HG03442 (cell line): ENCODE measurements at regions not wholly inside any gene's neighbourhood (a gene's known extent, or its start where the extent isn't known, plus 50 kb on each side); places are given as distances from the start of the nearest gene placed in this dataset.
"Not testable (repeated sequence)": the region's sequence is repeated elsewhere in the genome, so short reads cannot be mapped to it uniquely, and the experiment has no call there.

Source experiments
- ATAC-seq: cut with Tn5 transposase; IDR thresholded peaks from one replicate; pipeline ENCODE4 v1.9.1; 2021; ENCODE audit warnings: mild to moderate bottlenecking, moderate library complexity; ENCODE audit not compliant: unreplicated experiment

DNA sequence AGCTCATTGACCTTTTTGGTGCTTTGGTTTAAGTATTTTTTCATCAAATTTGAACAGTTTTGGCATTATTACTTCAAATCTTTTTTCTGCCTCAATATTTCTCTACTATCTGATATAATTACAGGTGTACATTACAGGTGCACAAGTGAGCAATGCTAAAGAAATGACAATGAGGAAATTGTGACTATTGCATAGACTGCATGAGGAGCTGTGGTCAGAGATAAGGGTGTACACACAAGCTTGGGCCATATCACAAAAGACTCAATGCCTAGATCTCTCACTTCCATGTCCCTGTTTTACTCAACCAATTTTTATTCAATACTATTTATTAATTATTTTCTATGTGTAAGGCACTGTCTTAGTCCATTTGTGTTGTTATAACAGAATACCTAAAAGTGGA is 251.0 kb upstream of the UBASH3B start:
- ATAC-seq: no peak

DNA sequence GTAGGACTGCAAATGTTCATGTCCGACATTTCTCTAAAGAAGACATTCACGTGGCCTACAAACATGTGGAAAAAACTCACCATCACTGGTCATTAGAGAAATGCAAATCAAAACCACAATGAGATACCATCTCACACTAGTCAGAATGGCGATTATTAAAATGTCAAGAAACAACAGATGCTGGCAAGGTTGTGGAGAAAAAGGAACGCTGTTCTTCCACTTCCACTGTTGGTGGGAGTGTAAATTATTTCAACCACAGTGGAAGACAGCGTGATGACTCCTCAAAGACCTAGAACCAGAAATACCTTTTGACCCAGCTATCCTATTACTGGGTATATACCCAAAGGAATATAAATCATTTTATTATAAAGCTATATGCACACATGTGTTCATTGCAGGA is 253.9 kb upstream of the UBASH3B start:
- ATAC-seq: not testable (repeated sequence)

GRCh38 chr11:122399375-122399774 is 256.1 kb upstream of the UBASH3B start:
- ATAC-seq: peak; percentile 60

GRCh38 chr11:122398851-122399250 is 256.7 kb upstream of the UBASH3B start:
- ATAC-seq: no peak

DNA sequence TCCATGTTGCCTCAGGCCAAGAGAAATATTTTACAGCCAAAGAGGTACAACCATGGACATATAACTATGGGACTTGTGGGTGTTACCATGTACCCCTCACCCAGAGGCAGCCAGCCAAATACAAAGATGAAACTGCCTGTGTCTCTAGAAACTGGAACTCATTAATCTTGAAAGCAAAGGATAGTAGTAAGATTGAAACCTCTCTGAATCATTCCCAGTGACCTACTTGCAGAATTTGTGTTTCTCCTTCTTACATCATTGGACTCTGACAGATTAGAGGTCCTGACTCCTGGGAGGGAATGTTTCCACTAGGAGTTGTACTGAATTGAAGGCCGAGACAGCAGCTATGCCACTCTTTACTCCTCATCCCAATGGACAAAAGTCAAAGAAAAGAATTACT is 257.4 kb upstream of the UBASH3B start:
- peak; percentile 68 for ATAC-seq

DNA sequence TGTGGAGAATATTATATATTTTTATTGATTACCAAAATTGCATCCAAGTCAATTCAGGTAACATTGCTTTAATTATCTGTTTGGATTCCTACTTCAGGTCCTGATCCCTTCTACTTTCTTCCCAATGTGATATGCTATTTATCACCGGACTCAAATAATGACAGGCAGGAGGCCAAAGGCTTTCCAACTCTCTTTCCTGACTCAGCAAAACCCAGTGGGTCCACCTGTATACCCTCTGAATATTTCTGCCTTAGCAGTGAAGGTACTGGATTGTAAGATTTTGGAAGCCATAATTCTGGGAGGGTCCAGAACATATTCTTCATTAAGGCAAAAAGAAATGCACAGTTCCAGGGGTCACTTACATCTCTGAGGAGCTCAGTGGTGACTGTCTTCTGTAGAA is 260.2 kb upstream of the UBASH3B start:
- ATAC-seq: no peak

GRCh38 chr11:122394313-122394712 is 261.2 kb upstream of the UBASH3B start:
- ATAC-seq: no peak

- no peak for ATAC-seq
These were observed 262.2 kb upstream of the UBASH3B start for GRCh38 chr11:122393209-122393860.

DNA sequence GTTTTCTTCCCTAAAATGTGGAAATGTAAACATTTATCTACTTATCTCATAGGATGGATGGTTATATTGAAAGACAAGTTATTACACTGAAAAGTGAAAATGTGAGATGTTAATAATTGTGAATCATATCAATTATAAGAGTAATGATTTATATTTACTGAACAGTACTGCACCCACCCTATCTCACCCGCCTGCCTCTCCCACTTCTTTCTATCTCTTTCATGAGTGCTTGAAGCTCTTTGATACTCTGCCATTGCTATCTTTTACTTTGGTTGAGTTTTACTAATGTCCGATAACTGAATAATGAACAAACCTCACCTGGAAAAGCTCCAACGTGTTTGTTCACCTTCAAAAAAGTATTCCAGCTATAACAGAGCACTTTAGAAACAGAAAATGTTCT is 263.0 kb upstream of the UBASH3B start:
- ATAC-seq: no peak

DNA sequence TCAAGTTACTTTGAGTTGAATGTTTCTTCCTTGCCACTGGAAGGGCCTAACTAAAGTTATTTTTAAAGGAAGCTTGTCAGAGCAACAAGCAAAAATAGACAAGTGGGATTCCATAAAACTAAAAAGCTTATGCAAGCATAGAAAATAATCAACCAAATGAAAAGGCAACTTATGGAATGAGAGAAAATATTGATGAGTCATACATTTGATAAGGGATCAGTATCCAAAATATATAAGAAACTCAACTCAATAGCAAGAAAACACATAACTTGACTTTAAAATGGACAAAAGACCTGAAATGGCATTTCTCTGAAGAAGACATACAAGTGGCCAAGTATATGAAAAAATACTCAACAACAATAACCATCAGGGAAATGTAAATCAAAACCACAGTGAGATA is 264.5 kb upstream of the UBASH3B start:
- no peak for ATAC-seq

DNA sequence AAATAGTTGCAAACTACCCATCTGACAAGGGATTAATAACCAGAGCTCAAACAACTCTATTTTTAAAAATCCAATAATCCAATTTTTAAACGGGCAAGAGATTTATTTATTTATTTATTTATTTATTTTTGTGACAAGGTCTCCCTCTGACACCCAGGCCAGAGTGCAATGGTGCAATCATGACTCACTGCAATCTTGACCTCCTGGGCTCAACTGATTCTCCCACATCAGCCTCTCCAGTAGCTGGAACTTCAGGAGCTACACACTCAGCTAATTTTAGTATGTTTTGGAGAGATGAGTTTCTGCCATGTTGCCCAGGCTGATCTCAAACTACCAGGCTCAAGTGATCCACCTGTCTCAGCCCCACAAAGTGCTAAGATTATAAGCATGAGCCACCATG is 267.2 kb upstream of the BLID start:
- no peak for ATAC-seq

DNA sequence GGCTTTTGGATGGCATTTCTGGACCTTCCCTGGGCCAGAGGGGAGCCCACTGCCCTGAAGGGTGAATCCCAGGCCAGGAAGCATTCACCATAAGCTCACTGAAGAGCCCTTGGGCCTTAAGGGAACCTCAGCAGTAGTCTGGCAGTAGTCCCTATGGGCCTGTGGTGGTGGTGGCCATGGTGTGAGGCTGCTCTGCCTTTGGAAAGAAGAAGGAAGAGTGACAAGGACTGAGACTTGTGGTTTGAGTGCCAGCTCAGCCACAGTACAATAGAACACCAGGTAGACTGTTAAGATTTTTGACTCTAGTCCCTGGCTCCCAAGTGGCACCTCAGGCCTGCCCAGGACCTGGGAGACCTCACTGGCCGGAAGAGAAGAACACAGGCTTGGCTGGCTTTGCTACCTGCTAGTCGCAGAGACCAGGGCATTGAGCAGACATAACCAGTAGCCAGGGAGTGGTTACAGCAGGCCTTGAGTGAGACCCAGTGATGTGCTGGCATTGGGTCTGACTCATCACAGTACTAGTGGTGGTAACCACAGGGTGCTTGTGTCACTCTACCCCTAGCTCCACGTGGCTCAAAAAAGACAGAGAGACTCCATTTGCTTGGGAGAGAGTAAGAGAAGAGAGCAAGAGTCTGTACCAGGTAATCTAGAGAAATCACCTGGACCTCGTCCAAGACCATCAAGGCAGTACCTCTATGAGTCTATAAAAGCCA is 259.8 kb upstream of the BLID start:
- ATAC-seq: peak; percentile 72

GRCh38 chr11:122368796-122369195 is 252.8 kb upstream of the BLID start:
- ATAC-seq: no peak

GRCh38 chr11:122367809-122368231 is 251.8 kb upstream of the BLID start:
- no peak for ATAC-seq

DNA sequence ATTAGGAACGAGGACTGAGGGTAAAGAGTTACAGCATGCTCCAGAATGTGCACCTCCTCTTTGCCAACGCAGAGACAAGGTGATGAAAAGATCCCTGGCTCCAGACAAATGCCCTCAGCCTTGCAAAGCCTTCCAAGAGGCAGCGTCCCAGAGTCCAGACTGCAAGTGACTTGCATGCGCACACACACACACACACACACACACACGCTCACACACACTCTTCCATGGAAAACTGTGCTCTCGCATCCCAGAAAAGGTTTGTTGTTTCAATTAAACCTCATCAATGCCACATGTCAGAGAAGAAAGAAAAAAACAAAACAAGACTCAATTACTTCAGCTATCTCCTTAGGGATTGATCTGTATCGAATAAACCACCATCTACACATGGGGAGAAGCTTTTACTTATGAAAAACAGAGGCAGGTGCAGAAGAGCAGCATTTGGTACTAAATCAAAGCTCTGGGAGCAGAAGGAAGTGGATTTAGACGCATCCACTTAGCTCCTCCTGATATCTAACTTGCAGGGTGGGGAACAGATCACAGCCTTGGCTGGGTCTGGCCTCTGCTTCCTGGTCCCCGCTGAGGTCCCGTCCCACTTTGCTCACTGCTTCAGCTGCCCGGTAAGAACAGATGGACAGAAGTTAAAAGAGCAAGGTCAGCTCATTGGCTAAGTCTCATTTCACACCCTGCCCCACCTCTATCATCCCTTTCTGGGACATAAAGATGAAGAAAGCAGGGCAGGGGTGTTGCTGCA is 249.8 kb upstream of the BLID start:
- no peak for ATAC-seq

DNA sequence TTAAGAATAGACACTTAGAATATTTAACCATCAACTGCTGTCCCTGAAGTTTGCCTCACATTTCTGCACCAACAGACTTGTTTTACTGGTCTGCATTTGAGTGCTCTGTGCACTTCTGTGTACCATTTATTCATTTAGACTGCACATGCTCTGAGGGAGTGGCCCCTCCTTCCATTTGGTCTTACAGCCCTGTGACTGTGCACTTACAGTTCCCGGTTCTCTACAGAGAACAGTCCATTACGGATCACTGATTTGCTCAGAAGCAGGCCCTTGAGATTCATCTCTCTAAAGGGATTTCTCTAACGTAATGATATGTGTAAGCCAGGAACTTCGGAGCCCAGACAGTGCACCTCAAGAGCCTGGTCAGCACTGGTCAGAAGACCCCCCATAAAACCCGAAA is 247.3 kb upstream of the BLID start:
- no peak for ATAC-seq

GRCh38 chr11:122362381-122362780 is 246.4 kb upstream of the BLID start:
- no peak for ATAC-seq

DNA sequence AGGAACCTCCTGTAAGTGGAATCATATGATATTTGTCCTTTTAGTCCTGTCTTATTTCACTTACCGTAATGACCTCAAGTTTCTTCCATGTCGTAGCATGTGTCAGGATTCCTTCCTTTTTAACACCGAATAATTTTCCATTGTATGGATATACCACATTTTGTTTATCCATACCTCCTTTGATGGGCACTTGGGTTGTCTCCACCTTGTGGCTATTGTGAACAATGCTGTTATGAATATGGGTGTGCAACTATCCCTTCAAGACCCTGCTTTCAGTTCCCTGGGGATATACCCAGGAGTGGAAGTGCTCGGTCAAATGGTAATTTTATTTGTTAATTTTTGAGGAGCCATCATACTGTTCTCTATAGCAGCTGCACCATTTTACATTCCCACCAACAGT is 244.9 kb upstream of the BLID start:
- ATAC-seq: no peak

DNA sequence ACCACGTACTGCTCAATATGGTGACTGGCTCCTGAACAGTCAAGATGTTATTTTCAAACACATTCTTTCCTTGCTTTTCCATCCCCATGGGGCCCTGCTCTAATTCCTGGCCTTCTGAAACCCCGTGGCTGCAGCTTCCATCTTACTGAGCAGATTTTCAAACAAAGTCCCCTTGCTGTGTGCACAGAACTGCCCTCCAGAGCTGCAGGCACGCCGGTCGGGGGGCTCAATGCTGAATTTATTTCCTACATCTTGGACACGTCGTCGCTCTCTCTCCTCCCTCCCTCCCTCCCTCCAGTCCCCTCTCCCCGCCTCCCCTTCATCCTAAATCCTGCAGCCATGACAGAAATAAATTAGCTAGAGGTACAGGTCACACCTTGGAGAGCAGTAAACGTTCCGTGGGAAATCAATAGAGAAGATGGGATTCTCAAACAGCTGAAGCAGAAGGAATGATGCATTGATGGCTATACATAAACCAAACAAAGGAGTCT is 243.1 kb upstream of the BLID start:
- ATAC-seq: no peak

DNA sequence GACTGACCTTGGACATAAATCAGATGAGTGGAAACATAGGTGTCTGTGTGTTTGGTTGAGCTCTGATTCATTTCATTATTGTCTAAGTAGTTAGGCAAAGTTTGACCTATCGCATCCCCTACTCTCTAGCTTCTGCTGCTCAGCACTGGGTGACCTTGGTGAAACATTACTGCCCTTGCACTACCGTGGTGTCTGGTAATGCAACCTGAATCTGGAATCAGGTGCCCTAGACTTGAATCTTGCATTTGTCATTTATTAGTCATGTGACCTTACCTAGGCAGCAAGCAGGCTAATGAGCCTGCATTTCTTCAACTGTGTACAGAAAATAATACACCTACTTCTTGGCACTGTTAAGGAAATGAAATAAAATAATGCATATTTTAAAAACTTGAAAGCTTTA is 242.3 kb upstream of the BLID start:
- no peak for ATAC-seq

- ATAC-seq: no peak
These were observed 240.0 kb upstream of the BLID start for GRCh38 chr11:122355968-122356367.
